Thoracic aorta (tissue), 2 donors: ENCODE measurements at regions not wholly inside any gene's neighbourhood (a gene's known extent, or its start where the extent isn't known, plus 50 kb on each side); places are given as distances from the start of the nearest gene placed in this dataset.

Experiments
- ATAC-seq: fragments of 150-250 bp; one replicate; pipeline ENCODE4 v1.8.0; 2017; ENCODE audit warnings: low read depth; ENCODE audit not compliant: insufficient number of reproducible peaks, low FRiP score
- DNase-seq: peaks from one replicate; pipeline ENCODE4 v3.0.0-alpha.2; 2020; ENCODE audit warnings: low spot score
- H3K27ac ChIP-seq, 2 donors: fragments of 200-600 bp; sonication (generic); 1 replicate in 1 of 2; 2 replicates in 1 of 2; pipeline ENCODE4 v1.5.1; 2016; ENCODE audit warnings: mild to moderate bottlenecking in 2 of 2, moderate library complexity in 2 of 2
- H3K27me3 ChIP-seq: fragments of 200-600 bp; sonication (generic); replicated peaks from 2 replicates; pipeline ENCODE4 v1.6.0; 2016; ENCODE audit warnings: mild to moderate bottlenecking; ENCODE audit not compliant: insufficient read depth
- H3K36me3 ChIP-seq: fragments of 200-600 bp; sonication (generic); one replicate; pipeline ENCODE4 v1.5.1; 2016
- H3K4me1 ChIP-seq, 2 donors: fragments of 200-600 bp; sonication (generic); 1 replicate in 1 of 2; 2 replicates in 1 of 2; pipeline versions ENCODE4 v1.5.1 to v1.6.0; 2016; ENCODE audit warnings: low read depth in 2 of 2, mild to moderate bottlenecking in 1 of 2; ENCODE audit not compliant: control insufficient read depth in 1 of 2
- H3K4me3 ChIP-seq: fragments of 200-600 bp; sonication (generic); 2 replicates; pipeline ENCODE4 v1.5.1; 2016; ENCODE audit warnings: mild to moderate bottlenecking
- H3K9me3 ChIP-seq: fragments of 200-600 bp; sonication (generic); 2 replicates; pipeline ENCODE4 v1.5.1; 2016
- CTCF ChIP-seq: fragments of 200-600 bp; sonication (generic); IDR thresholded peaks from one replicate; pipeline ENCODE4 v1.5.1; 2019; ENCODE audit warnings: antibody characterized with exemption

- Histone ChIP-seq H3K4me1 (no peaks in the 10 kb centered on the region), H3K27me3 (no peaks in the 10 kb centered on the region), H3K36me3 (no peaks in the 10 kb centered on the region), H3K4me3 (no peak overlapping the region), H3K9me3 (peaks cover 3% of the 10 kb centered on the region), H3K27ac (no peak overlapping the region)
- TF ChIP-seq CTCF: no peak
- ATAC-seq (no peak), DNase-seq (no peak)
These were observed 81.2 kb upstream of the KCND3 start for GRCh38 chr1:112070677-112071076.

GRCh38 chr1:112074711-112075110, 85.2 kb upstream of the KCND3 start:
- H3K27me3 ChIP-seq: no peaks in the 10 kb centered on the region
- no peaks in the 10 kb centered on the region for H3K36me3 ChIP-seq
- no peak for ATAC-seq
- no peak for DNase-seq
- H3K4me3 ChIP-seq: no peak overlapping the region
- TF ChIP-seq CTCF: no peak
- H3K9me3 ChIP-seq: peaks cover 3% of the 10 kb centered on the region
- H3K27ac ChIP-seq: no peak overlapping the region
- no peaks in the 10 kb centered on the region for H3K4me1 ChIP-seq

GRCh38 chr1:112075566-112075965, 86.1 kb upstream of the KCND3 start:
- Histone ChIP-seq H3K27me3 (no peaks in the 10 kb centered on the region), H3K4me3 (no peak overlapping the region), H3K9me3 (peaks cover 3% of the 10 kb centered on the region), H3K4me1 (no peaks in the 10 kb centered on the region), H3K36me3 (no peaks in the 10 kb centered on the region), H3K27ac (no peak overlapping the region)
- ATAC-seq: no peak
- no peak for DNase-seq
- no peak for TF ChIP-seq CTCF

- Histone ChIP-seq H3K27ac (no peak overlapping the region), H3K27me3 (no peaks in the 10 kb centered on the region), H3K36me3 (no peaks in the 10 kb centered on the region), H3K9me3 (no peaks in the 10 kb centered on the region), H3K4me3 (no peak overlapping the region), H3K4me1 (no peaks in the 10 kb centered on the region)
- ATAC-seq: no peak
- no peak for TF ChIP-seq CTCF
- DNase-seq: no peak
These were observed 90.0 kb upstream of the KCND3 start for GRCh38 chr1:112079446-112079845.

- no peaks in the 10 kb centered on the region for H3K9me3 ChIP-seq
- DNase-seq: no peak
- ATAC-seq: no peak
- no peaks in the 10 kb centered on the region for H3K36me3 ChIP-seq
- H3K4me1 ChIP-seq: no peaks in the 10 kb centered on the region
- H3K4me3 ChIP-seq: no peak overlapping the region
- no peak for TF ChIP-seq CTCF
- H3K27ac ChIP-seq: no peak overlapping the region
- H3K27me3 ChIP-seq: no peaks in the 10 kb centered on the region
These were observed 94.0 kb upstream of the KCND3 start for GRCh38 chr1:112083487-112083886.
